Right hindlimb (tissue), 1 donor: ENCODE measurements at regions not wholly inside any gene's neighbourhood (a gene's known extent, or its start where the extent isn't known, plus 50 kb on each side); places are given as distances from the start of the nearest gene placed in this dataset.
"Not testable (repeated sequence)": the region's sequence is repeated elsewhere in the genome, so short reads cannot be mapped to it uniquely, and the experiment has no call there.

ENCODE experiments used
- DNase-seq: peaks from one replicate; pipeline ENCODE4 v3.0.0-alpha.2; 2018

DNA sequence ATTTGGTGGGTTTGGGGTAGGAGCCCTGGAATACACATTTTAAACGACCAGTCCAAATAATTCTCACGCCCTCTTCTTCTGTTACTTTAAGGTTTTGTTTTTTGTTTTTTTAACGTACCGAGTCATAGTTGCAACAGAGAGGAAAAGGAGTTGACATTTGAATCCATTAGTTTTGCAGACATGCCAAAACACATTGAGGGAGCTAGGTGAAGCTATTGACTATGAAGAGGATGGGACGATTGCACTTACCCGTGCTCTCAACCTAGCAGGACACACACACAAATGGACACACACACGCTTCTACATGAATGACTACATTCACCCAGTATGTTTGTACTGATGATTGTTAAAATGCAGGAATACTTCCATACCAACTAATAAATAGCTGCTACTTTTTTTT is 54.3 kb upstream of the CIT start:
- no peak for DNase-seq

DNA sequence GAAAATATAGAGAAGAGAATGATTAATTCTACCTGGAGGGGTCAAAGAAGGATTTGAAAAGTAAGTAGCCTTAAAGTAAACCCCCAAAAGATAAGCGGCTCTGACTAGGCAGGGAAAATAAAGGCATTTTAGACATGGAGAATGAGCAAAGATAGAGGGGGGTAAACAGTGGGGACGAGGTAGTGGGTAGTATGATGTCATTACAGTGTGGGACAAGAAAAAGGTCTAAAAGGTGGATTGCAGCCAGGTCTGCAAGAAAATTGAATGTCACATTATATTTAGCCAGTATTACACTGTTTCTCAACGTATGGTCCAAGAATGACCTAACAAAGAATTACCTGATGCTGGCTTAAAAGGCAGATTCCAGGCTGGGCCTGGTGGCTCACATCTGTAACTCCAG is 55.8 kb upstream of the CIT start:
- no peak for DNase-seq

GRCh38 chr12:119934780-119935179 is 54.3 kb upstream of the BICDL1 start:
- not testable (repeated sequence) for DNase-seq

DNA sequence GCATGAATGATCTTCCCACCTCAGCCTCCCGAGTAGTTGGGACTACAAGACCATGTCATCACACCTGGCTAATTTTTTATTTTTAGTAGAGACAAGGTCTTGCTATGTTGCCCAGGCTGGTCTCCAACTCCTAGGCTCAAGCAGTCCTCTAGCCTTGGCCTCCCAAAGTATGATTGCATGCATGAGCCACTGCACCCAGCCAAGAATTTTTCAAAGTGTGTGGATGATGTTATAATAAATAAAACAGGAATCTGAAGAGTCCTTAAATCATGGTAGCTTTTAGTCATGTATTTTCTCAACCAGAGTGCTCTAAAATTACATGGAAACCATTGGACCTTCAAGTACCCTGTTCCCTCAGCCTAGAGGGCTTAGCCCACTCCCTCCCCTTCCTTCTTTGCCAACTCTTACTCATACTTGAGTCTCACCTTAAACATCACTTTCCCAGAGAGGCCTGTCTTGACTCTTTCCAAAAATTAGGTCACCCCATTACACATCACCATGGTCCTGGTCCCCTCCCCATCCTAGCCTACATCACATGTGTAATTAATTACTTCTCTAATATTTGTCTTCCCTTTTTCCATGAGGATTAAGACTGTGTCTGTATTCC is 52.2 kb upstream of the BICDL1 start:
- DNase-seq, result no peak

DNA sequence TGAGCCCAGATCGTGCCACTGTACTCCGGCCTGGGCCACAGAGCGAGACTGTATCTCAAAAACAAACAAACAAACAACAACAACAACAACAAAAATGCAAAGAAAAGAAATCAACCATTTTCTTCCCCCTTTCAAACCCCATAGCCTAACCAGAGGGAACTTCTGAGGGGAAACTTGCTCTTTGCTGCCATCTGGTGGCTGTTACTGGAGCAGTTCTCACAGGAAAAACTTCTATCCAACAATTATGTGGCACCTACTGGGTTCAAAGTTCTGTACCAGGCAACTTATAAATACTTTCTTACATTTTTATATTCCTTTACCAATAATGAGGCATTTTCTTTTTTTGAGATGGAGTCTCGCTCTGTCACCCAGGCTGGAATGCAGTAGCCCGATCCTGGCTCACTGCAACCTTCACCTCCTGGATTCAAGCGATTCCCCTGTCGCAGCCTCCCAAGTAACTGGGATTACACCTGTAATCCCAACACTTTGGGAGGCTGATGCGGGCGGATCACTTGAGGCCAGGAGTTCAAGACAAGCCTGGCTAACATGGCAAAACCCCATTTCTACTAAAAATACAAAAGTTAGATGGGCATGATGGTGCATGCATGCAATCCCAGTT is 50.9 kb upstream of the BICDL1 start:
- DNase-seq, result peak; percentile 34
